ENCODE measurements at regions not wholly inside any gene's neighbourhood (a gene's known extent, or its start where the extent isn't known, plus 50 kb on each side); places are given as distances from the start of the nearest gene placed in this dataset.

- TF ChIP-seq CTCF (IDR thresholded peaks at IDR 0.05) (no peak), POLR2A (IDR thresholded peaks at IDR 0.05) (no peak)
Measured at GRCh38 chr12:124489220-124489619, 78.2 kb downstream of the NCOR2 start.
